Caco-2 (cell line): ENCODE measurements at regions not wholly inside any gene's neighbourhood (a gene's known extent, or its start where the extent isn't known, plus 50 kb on each side); places are given as distances from the start of the nearest gene placed in this dataset.
"Not testable (repeated sequence)": the region's sequence is repeated elsewhere in the genome, so short reads cannot be mapped to it uniquely, and the experiment has no call there.

Experiments used
- BruUV-seq: library from RNA; stranded (reverse); fragments of 400-500 nt; replicated peaks from 2 replicates; lab custom pipeline; 2021; lab: Mats Ljungman, UMichigan
- CTCF ChIA-PET: fragments of 300-600 bp; sonication (Branson Sonifier 250); formaldehyde crosslinking; loops from one replicate; lab custom pipeline; 2022; ENCODE audit warnings: antibody characterized with exemption; lab: Charles Lee
- POLR2A ChIA-PET: fragments of 300-600 bp; sonication (Branson Sonifier 250); formaldehyde crosslinking; loops from one replicate; lab custom pipeline; 2022; ENCODE audit warnings: antibody characterized with exemption; lab: Charles Lee
- DNase-seq, 2 experiments: peaks; one replicate each; pipeline versions ENCODE4 v3.0.0 to v3.0.0-alpha.2; 2020 to 2022
- H3K27me3 ChIP-seq: replicated peaks from 2 replicates; pipeline ENCODE4 v1.6.0; 2011; ENCODE audit warnings: low read length; ENCODE audit not compliant: control insufficient read depth, insufficient read depth
- H3K36me3 ChIP-seq: 2 replicates; pipeline ENCODE4 v1.5.1; 2011; ENCODE audit warnings: low read length; ENCODE audit not compliant: control insufficient read depth, insufficient read depth
- H3K4me1 ChIP-seq: fragments of 250-450 bp; sonication (Bioruptor Pico); 2 replicates; pipeline ENCODE4 v1.5.1; 2020; ENCODE audit warnings: mild to moderate bottlenecking
- H3K4me3 ChIP-seq: 2 replicates; pipeline ENCODE4 v1.5.1; 2011; ENCODE audit warnings: low read depth, mild to moderate bottlenecking, control low read depth, low read length
- H3K9me3 ChIP-seq: fragments of 250-450 bp; sonication (Bioruptor Pico); 2 replicates; pipeline ENCODE4 v1.5.1; 2020; ENCODE audit warnings: mild to moderate bottlenecking, moderate library complexity
- H3K27ac Mint-ChIP-seq: one replicate; pipeline ENCODE4 v1.8.0; 2022; ENCODE audit warnings: mixed read lengths; ENCODE audit not compliant: unreplicated experiment
- H3K27me3 Mint-ChIP-seq: one replicate; pipeline ENCODE4 v1.8.0; 2022; ENCODE audit warnings: mixed read lengths; ENCODE audit not compliant: insufficient read depth, unreplicated experiment
- H3K36me3 Mint-ChIP-seq: one replicate; pipeline ENCODE4 v1.8.0; 2022; ENCODE audit warnings: mild to moderate bottlenecking, mixed read lengths; ENCODE audit not compliant: insufficient read depth, unreplicated experiment
- H3K4me1 Mint-ChIP-seq: one replicate; pipeline ENCODE4 v1.8.0; 2022; ENCODE audit warnings: low read depth, mixed read lengths; ENCODE audit not compliant: unreplicated experiment
- H3K4me3 Mint-ChIP-seq: one replicate; pipeline ENCODE4 v1.8.0; 2022; ENCODE audit warnings: mild to moderate bottlenecking, moderate library complexity, mixed read lengths; ENCODE audit not compliant: unreplicated experiment
- H3K9me3 Mint-ChIP-seq: one replicate; pipeline ENCODE4 v1.8.0; 2022; ENCODE audit warnings: mixed read lengths; ENCODE audit not compliant: unreplicated experiment
- intact Hi-C: fragments of 100-400 bp; cut with micrococcal nuclease; formaldehyde crosslinking; loops from one replicate; pipeline ENCODE4 v1.10.0; 2022; ENCODE audit not compliant: unreplicated experiment
- TF ChIP-seq, protein P1 (sequence below), 2 experiments: fragments of 200-600 bp in 1 of 2; IDR thresholded peaks; 1 replicate in 1 of 2; 2 replicates in 1 of 2; pipeline versions ENCODE4 v1.5.1 to v1.8.0; 2011 to 2022; ENCODE audit warnings: antibody characterized with exemption in 1 of 2, control low read depth in 1 of 2, inconsistent platforms in 1 of 2, low read depth in 1 of 2, low read length in 1 of 2, mild to moderate bottlenecking in 1 of 2, moderate library complexity in 1 of 2; ENCODE audit not compliant: insufficient read depth in 1 of 2, severe bottlenecking in 1 of 2, unreplicated experiment in 1 of 2

DNA sequence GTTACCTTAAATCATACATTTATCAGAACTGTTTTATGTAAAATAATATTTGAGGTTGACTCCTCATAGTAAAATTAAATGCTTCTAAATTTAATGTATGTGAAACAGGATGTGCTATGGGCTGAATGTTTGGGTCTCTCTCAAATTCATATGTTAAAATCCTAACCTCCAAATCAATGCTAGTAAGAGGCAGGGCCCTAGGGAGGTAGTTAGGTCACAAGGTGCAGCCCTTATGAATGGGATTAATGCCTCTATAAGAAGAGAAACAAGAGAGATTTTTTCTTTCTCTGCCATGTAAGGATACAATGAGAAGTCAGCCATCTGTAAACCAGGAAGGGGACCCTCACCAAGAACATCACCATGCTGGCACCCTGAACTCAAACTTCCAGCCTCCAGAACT lies 67.2 kb upstream of the ETAA1 start:
- H3K9me3 Mint-ChIP-seq: no peaks in the 10 kb centered on the region
- TF ChIP-seq, protein P1, sequence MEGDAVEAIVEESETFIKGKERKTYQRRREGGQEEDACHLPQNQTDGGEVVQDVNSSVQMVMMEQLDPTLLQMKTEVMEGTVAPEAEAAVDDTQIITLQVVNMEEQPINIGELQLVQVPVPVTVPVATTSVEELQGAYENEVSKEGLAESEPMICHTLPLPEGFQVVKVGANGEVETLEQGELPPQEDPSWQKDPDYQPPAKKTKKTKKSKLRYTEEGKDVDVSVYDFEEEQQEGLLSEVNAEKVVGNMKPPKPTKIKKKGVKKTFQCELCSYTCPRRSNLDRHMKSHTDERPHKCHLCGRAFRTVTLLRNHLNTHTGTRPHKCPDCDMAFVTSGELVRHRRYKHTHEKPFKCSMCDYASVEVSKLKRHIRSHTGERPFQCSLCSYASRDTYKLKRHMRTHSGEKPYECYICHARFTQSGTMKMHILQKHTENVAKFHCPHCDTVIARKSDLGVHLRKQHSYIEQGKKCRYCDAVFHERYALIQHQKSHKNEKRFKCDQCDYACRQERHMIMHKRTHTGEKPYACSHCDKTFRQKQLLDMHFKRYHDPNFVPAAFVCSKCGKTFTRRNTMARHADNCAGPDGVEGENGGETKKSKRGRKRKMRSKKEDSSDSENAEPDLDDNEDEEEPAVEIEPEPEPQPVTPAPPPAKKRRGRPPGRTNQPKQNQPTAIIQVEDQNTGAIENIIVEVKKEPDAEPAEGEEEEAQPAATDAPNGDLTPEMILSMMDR (IDR thresholded peaks at IDR 0.05; ENCODE audit: insufficient read depth in 1 of 2, low read depth in 1 of 2, low read length in 1 of 2, severe bottlenecking in 1 of 2, unreplicated experiment in 1 of 2): no peak
- no peaks in the 10 kb centered on the region for H3K9me3 ChIP-seq
- H3K36me3 ChIP-seq: no peaks in the 10 kb centered on the region
- H3K27me3 ChIP-seq: no peaks in the 10 kb centered on the region
- CTCF ChIA-PET: no interaction called here
- H3K4me3 ChIP-seq: no peak overlapping the region
- DNase-seq: no peak
- intact Hi-C loops: loop anchor here (10.0 kb wide), 2 partner anchors 345 to 515 kb away; no protein-coding TSS in a partner anchor
- no peaks in the 10 kb centered on the region for H3K4me1 ChIP-seq
- no peak overlapping the region for H3K27ac Mint-ChIP-seq
- H3K4me1 Mint-ChIP-seq: no peaks in the 10 kb centered on the region
- BruUV-seq: no TSS peak
- no peak overlapping the region for H3K4me3 Mint-ChIP-seq
- POLR2A ChIA-PET: no interaction called here
- peaks cover 13% of the 10 kb centered on the region for H3K27me3 Mint-ChIP-seq
- H3K36me3 Mint-ChIP-seq: no peaks in the 10 kb centered on the region

DNA sequence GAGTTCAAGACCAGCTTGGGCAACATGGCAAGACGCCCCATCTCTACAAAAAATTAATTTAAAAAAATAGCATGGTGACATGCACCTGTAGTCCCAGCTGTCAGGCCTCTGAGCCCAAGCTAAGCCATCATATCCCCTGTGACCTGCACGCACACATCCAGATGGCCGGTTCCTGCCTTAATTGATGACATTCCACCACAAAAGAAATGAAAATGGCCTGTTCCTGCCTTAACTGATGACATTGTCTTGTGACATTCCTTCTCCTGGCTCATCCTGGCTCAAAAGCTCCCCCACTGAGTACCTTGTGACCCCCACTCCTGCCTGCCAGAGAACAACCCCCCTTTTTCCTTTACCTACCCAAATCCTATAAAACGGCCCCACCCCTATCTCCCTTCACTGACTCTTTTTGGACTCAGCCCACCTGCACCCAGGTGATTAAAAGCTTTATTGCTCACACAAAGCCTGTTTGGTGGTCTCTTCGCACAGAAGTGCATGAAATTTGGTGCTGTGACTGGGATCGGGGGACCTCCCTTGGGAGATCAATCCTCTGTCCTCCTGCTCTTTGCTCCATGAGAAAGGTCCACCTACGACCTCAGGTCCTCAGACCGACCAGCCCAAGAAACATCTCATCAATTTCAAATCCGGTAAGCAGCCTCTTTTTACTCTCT lies 65.6 kb upstream of the ETAA1 start:
- POLR2A ChIA-PET, H3K27me3 ChIP-seq, H3K27ac Mint-ChIP-seq, H3K36me3 Mint-ChIP-seq, H3K36me3 ChIP-seq, H3K4me1 ChIP-seq, CTCF ChIA-PET, DNase-seq, H3K9me3 ChIP-seq, H3K4me3 ChIP-seq, H3K9me3 Mint-ChIP-seq, BruUV-seq, H3K4me1 Mint-ChIP-seq, H3K4me3 Mint-ChIP-seq, intact Hi-C loops: not testable (repeated sequence)
- peaks cover 13% of the 10 kb centered on the region for H3K27me3 Mint-ChIP-seq

GRCh38 chr2:67337903-67338302 lies 59.2 kb upstream of the ETAA1 start:
- no peaks in the 10 kb centered on the region for H3K36me3 Mint-ChIP-seq
- Histone ChIP-seq H3K4me3 (no peak overlapping the region), H3K9me3 (no peaks in the 10 kb centered on the region), H3K4me1 (no peaks in the 10 kb centered on the region), H3K36me3 (no peaks in the 10 kb centered on the region), H3K27me3 (no peaks in the 10 kb centered on the region)
- TF ChIP-seq, protein P1 (IDR thresholded peaks at IDR 0.05; ENCODE audit: insufficient read depth in 1 of 2, low read depth in 1 of 2, low read length in 1 of 2, severe bottlenecking in 1 of 2, unreplicated experiment in 1 of 2): no peak
- no peak for DNase-seq
- intact Hi-C loops: no loop called here
- H3K27me3 Mint-ChIP-seq: peaks cover 9% of the 10 kb centered on the region
- no peaks in the 10 kb centered on the region for H3K4me1 Mint-ChIP-seq
- H3K9me3 Mint-ChIP-seq: peaks cover 10% of the 10 kb centered on the region
- ChIA-PET POLR2A (no interaction called here), CTCF (no interaction called here)
- no peak overlapping the region for H3K4me3 Mint-ChIP-seq
- BruUV-seq: no TSS peak
- no peak overlapping the region for H3K27ac Mint-ChIP-seq
